ENCODE measurements at regions not wholly inside any gene's neighbourhood (a gene's known extent, or its start where the extent isn't known, plus 50 kb on each side); places are given as distances from the start of the nearest gene placed in this dataset.

GRCh38 chr17:69744512-69745070 lies 330.1 kb downstream of the MAP2K6 start:
- WGBS, 4 donors: 52 to 65% (median 62%) methylated on average over 5 of the region's 5 CpGs
- no peaks in the 10 kb centered on the region for H3K36me3 ChIP-seq (replicated peaks in 1 of 2)
- no peak overlapping the region for H3K4me3 ChIP-seq
- no peak for DNase-seq
- no peaks in the 10 kb centered on the region for H3K9me3 ChIP-seq (replicated peaks in 1 of 3)
- peaks cover 0 to 7% of the 10 kb centered on the region in 2 donors for H3K4me1 ChIP-seq (replicated peaks in 1 of 2)
- intact Hi-C loops (cut with DNase I): no loop called here
- TF ChIP-seq POLR2A (IDR thresholded peaks at IDR 0.05) (no peak), CTCF (IDR thresholded peaks at IDR 0.05) (no peak)
- no peaks in the 10 kb centered on the region for H3K27me3 ChIP-seq
- no peak overlapping the region for H3K27ac ChIP-seq

- H3K27ac ChIP-seq: no peak overlapping the region
- H3K36me3 ChIP-seq (replicated peaks in 1 of 2): no peaks in the 10 kb centered on the region
- TF ChIP-seq POLR2A (IDR thresholded peaks at IDR 0.05) (no peak), CTCF (IDR thresholded peaks at IDR 0.05) (no peak)
- WGBS, 4 donors: 85 to 94% (median 91%) methylated on average over 3 of the region's 3 CpGs
- peaks cover 0 to 7% of the 10 kb centered on the region in 2 donors for H3K4me1 ChIP-seq (replicated peaks in 1 of 2)
- intact Hi-C loops (cut with DNase I): no loop called here
- DNase-seq: no peak
- no peaks in the 10 kb centered on the region for H3K27me3 ChIP-seq
- H3K9me3 ChIP-seq (replicated peaks in 1 of 3): no peaks in the 10 kb centered on the region
- no peak overlapping the region for H3K4me3 ChIP-seq
Observed at GRCh38 chr17:69749911-69750310, 325.1 kb upstream of the KCNJ16 start.

GRCh38 chr17:69757688-69758430 lies 317.2 kb upstream of the KCNJ16 start:
- WGBS, 4 donors: 61 to 81% (median 67%) methylated on average over 7 of the region's 7 CpGs
- Histone ChIP-seq H3K27ac (no peak overlapping the region), H3K4me1 (replicated peaks in 1 of 2) (peaks cover 13 to 15% of the 10 kb centered on the region in 2 donors), H3K27me3 (no peaks in the 10 kb centered on the region), H3K9me3 (replicated peaks in 1 of 3) (no peaks in the 10 kb centered on the region), H3K36me3 (replicated peaks in 1 of 2) (no peaks in the 10 kb centered on the region), H3K4me3 (no peak overlapping the region)
- intact Hi-C loops (cut with DNase I): no loop called here
- no peak for TF ChIP-seq POLR2A (IDR thresholded peaks at IDR 0.05)
- TF ChIP-seq CTCF (IDR thresholded peaks at IDR 0.05): no peak
- no peak for DNase-seq

- TF ChIP-seq CTCF (IDR thresholded peaks at IDR 0.05) (no peak), POLR2A (IDR thresholded peaks at IDR 0.05) (no peak)
- DNase-seq: no peak
- Histone ChIP-seq H3K27ac (no peak overlapping the region), H3K36me3 (replicated peaks in 1 of 2) (no peaks in the 10 kb centered on the region), H3K4me3 (no peak overlapping the region), H3K9me3 (replicated peaks in 1 of 3) (no peaks in the 10 kb centered on the region), H3K27me3 (no peaks in the 10 kb centered on the region), H3K4me1 (replicated peaks in 1 of 2) (peaks cover 25 to 35% of the 10 kb centered on the region in 2 donors)
- WGBS, 4 donors: 83 to 100% (median 96%) methylated on average over 1 of the region's 1 CpG
- intact Hi-C loops (cut with DNase I): no loop called here
Observed at GRCh38 chr17:69760562-69760961, 314.5 kb upstream of the KCNJ16 start.

All from adrenal gland (tissue), 9 donors.